IMR-90 (cell line): ENCODE measurements at regions not wholly inside any gene's neighbourhood (a gene's known extent, or its start where the extent isn't known, plus 50 kb on each side); places are given as distances from the start of the nearest gene placed in this dataset.
A peak's percentile ranks its signal among the peaks of the same experiment; 100 is the strongest.
"Not testable (repeated sequence)": the region's sequence is repeated elsewhere in the genome, so short reads cannot be mapped to it uniquely, and the experiment has no call there.

ENCODE experiments used
- ATAC-seq: fragments of 200-7000 bp; cut with Tn5 transposase; 2 replicates; pipeline ENCODE4 v1.9.1; 2020; ENCODE audit warnings: low read depth, mild to moderate bottlenecking, moderate library complexity
- BruUV-seq: library from RNA; stranded (reverse); fragments of 400-500 nt; replicated peaks from 2 replicates; lab custom pipeline; 2021; lab: Mats Ljungman, UMichigan
- CTCF ChIA-PET: fragments of 300-600 bp; formaldehyde crosslinking; extraction: SDS; loops from one replicate; lab custom pipeline; 2021; ENCODE audit warnings: antibody characterized with exemption; lab: Yijun Ruan, JAX
- POLR2A ChIA-PET: fragments of 300-600 bp; sonication (Branson Sonifier 250); formaldehyde crosslinking; loops from one replicate; lab custom pipeline; 2022; ENCODE audit warnings: antibody characterized with exemption; ENCODE audit not compliant: unreplicated experiment; lab: Charles Lee
- DNase-seq: peaks from one replicate; pipeline ENCODE4 v3.0.0; 2013
- H2AFZ ChIP-seq: replicated peaks from 2 replicates; pipeline ENCODE3; 2013; ENCODE audit warnings: low read length, mild to moderate bottlenecking; ENCODE audit not compliant: poor library complexity
- H2AK5ac ChIP-seq: 2 replicates; pipeline ENCODE4 v1.6.1; 2013; ENCODE audit warnings: low read depth, low read length, inconsistent platforms
- H2AK9ac ChIP-seq: replicated peaks from 2 replicates; pipeline ENCODE3; 2013; ENCODE audit warnings: mild to moderate bottlenecking, low read depth, low read length, moderate library complexity; ENCODE audit not compliant: poor library complexity
- H2BK120ac ChIP-seq: 2 replicates; pipeline ENCODE4 v1.6.1; 2013; ENCODE audit warnings: low read depth, low read length, inconsistent platforms
- H2BK15ac ChIP-seq: 3 replicates; pipeline ENCODE4 v1.6.1; 2013; ENCODE audit warnings: low read depth, low read length, inconsistent platforms
- H2BK20ac ChIP-seq: 2 replicates; pipeline ENCODE4 v1.6.1; 2013; ENCODE audit warnings: low read depth, mild to moderate bottlenecking, inconsistent platforms, low read length, moderate library complexity
- H2BK5ac ChIP-seq: 2 replicates; pipeline ENCODE4 v1.6.1; 2013; ENCODE audit warnings: mild to moderate bottlenecking, low read depth, low read length, inconsistent platforms; ENCODE audit not compliant: poor library complexity, severe bottlenecking
- H3K14ac ChIP-seq: replicated peaks from 2 replicates; pipeline ENCODE4 v1.6.1; 2013; ENCODE audit warnings: low read depth, low read length, inconsistent platforms
- H3K18ac ChIP-seq: 2 replicates; pipeline ENCODE4 v1.6.1; 2013; ENCODE audit warnings: low read depth, low read length, control low read depth
- H3K23ac ChIP-seq: 2 replicates; pipeline ENCODE4 v1.6.1; 2013; ENCODE audit warnings: low read depth, low read length, inconsistent platforms
- H3K27ac ChIP-seq: 2 replicates; pipeline ENCODE4 v1.5.1; 2013; ENCODE audit warnings: mild to moderate bottlenecking, control low read depth, low read length; ENCODE audit not compliant: insufficient read depth
- H3K27me3 ChIP-seq: 2 replicates; pipeline ENCODE4 v1.6.1; 2013; ENCODE audit warnings: low read length; ENCODE audit not compliant: control insufficient read depth, insufficient read depth
- H3K36me3 ChIP-seq: 2 replicates; pipeline ENCODE4 v1.6.1; 2013; ENCODE audit warnings: low read length, mixed read lengths; ENCODE audit not compliant: control insufficient read depth, insufficient read depth
- H3K4ac ChIP-seq: 2 replicates; pipeline ENCODE4 v1.6.1; 2013; ENCODE audit warnings: low read depth, low read length, inconsistent platforms
- H3K4me1 ChIP-seq: 2 replicates; pipeline ENCODE4 v1.6.1; 2013; ENCODE audit warnings: low read length, mixed read lengths; ENCODE audit not compliant: control insufficient read depth, insufficient read depth
- H3K4me2 ChIP-seq: 2 replicates; pipeline ENCODE4 v1.6.1; 2013; ENCODE audit warnings: low read depth, mild to moderate bottlenecking, control low read depth, low read length, moderate library complexity
- H3K4me3 ChIP-seq: 2 replicates; pipeline ENCODE4 v1.5.1; 2013; ENCODE audit warnings: low read depth, mild to moderate bottlenecking, control low read depth, low read length, moderate library complexity; ENCODE audit not compliant: insufficient read depth
- H3K56ac ChIP-seq: 2 replicates; pipeline ENCODE4 v1.6.1; 2013; ENCODE audit warnings: low read length, inconsistent platforms; ENCODE audit not compliant: insufficient read depth; ENCODE audit errors: extremely low read depth
- H3K79me1 ChIP-seq, 2 experiments: 2 replicates each; pipeline ENCODE4 v1.6.1; 2013; ENCODE audit warnings: low read length in 2 of 2, inconsistent platforms in 1 of 2, low read depth in 1 of 2
- H3K9ac ChIP-seq: 2 replicates; pipeline ENCODE4 v1.6.1; 2013; ENCODE audit warnings: low read depth, low read length, control low read depth
- H3K9me1 ChIP-seq: 2 replicates; pipeline ENCODE4 v1.6.1; 2013; ENCODE audit warnings: low read length, inconsistent platforms; ENCODE audit not compliant: insufficient read depth
- H3K9me3 ChIP-seq: 2 replicates; pipeline ENCODE4 v1.6.1; 2013; ENCODE audit warnings: low read length; ENCODE audit not compliant: control insufficient read depth, insufficient read depth
- H4K20me1 ChIP-seq: 2 replicates; pipeline ENCODE4 v1.6.1; 2013; ENCODE audit warnings: low read length, inconsistent platforms; ENCODE audit not compliant: insufficient read depth
- H4K5ac ChIP-seq: 2 replicates; pipeline ENCODE4 v1.6.1; 2013; ENCODE audit warnings: mild to moderate bottlenecking, low read depth, low read length, control low read depth
- H4K8ac ChIP-seq, 2 experiments: 2 replicates each; pipeline ENCODE4 v1.6.1; 2013; ENCODE audit warnings: low read depth in 2 of 2, low read length in 2 of 2, control low read depth in 1 of 2, inconsistent platforms in 1 of 2
- H4K91ac ChIP-seq: 2 replicates; pipeline ENCODE4 v1.6.1; 2013; ENCODE audit warnings: low read depth, low read length, inconsistent platforms; ENCODE audit not compliant: insufficient read depth
- RFX5 ChIP-seq: IDR thresholded peaks from 2 replicates; pipeline ENCODE4 v1.8.0; 2012; ENCODE audit warnings: low read depth, mild to moderate bottlenecking, low read length, moderate library complexity
- WGBS, 2 experiments: methylation state at CpG; one replicate each; pipeline versions ENCODE4 v1.1.5 to v1.1.7; 2013; ENCODE audit warnings: missing lambda C conversion rate in 2 of 2; ENCODE audit not compliant: insufficient read length in 1 of 2; ENCODE audit errors: extremely low coverage in 2 of 2; 5-methylcytosine and 5-hydroxymethylcytosine counted together
- dilution Hi-C: fragments of 300-500 bp; cut with HindIII; formaldehyde crosslinking; loops from one replicate; pipeline ENCODE4 v1.14.3; 2018; ENCODE audit warnings: low sequenced_read_pairs; ENCODE audit not compliant: unreplicated experiment
- in situ Hi-C: fragments of 300-500 bp; cut with MboI; formaldehyde crosslinking; loops from 3 replicates; pipeline ENCODE4 v1.14.3; 2019; ENCODE audit warnings: low sequenced_read_pairs, inconsistent platforms, mixed read lengths
- intact Hi-C: fragments of 100-400 bp; cut with micrococcal nuclease; formaldehyde crosslinking; loops from 2 replicates; pipeline ENCODE4 v1.10.0; 2022

GRCh38 chr3:195653641-195654040, 67.1 kb upstream of the MUC20 start:
- peak; percentile 44 for DNase-seq
- H4K8ac ChIP-seq, H3K56ac ChIP-seq, H2BK15ac ChIP-seq, H2AK5ac ChIP-seq, H3K4me3 ChIP-seq, H4K20me1 ChIP-seq, H3K9me1 ChIP-seq, H3K4ac ChIP-seq, H2AFZ ChIP-seq, intact Hi-C loops, H3K9ac ChIP-seq, H2BK120ac ChIP-seq, H3K36me3 ChIP-seq, H4K91ac ChIP-seq, H2BK5ac ChIP-seq, H3K23ac ChIP-seq, H3K27me3 ChIP-seq, H3K79me1 ChIP-seq, POLR2A ChIA-PET, H2AK9ac ChIP-seq, BruUV-seq, H3K14ac ChIP-seq, CTCF ChIA-PET, H3K9me3 ChIP-seq, H3K27ac ChIP-seq, H2BK20ac ChIP-seq, in situ Hi-C loops, H3K4me1 ChIP-seq, H4K5ac ChIP-seq, H3K4me2 ChIP-seq, H3K18ac ChIP-seq, dilution Hi-C loops: not testable (repeated sequence)
- peak; percentile 79 for TF ChIP-seq RFX5
- peak; percentile 27; the same call in 1 of the 2 replicates for ATAC-seq
- WGBS, 2 experiments = no CpG with 5 or more reads among the region's 14 CpGs

DNA sequence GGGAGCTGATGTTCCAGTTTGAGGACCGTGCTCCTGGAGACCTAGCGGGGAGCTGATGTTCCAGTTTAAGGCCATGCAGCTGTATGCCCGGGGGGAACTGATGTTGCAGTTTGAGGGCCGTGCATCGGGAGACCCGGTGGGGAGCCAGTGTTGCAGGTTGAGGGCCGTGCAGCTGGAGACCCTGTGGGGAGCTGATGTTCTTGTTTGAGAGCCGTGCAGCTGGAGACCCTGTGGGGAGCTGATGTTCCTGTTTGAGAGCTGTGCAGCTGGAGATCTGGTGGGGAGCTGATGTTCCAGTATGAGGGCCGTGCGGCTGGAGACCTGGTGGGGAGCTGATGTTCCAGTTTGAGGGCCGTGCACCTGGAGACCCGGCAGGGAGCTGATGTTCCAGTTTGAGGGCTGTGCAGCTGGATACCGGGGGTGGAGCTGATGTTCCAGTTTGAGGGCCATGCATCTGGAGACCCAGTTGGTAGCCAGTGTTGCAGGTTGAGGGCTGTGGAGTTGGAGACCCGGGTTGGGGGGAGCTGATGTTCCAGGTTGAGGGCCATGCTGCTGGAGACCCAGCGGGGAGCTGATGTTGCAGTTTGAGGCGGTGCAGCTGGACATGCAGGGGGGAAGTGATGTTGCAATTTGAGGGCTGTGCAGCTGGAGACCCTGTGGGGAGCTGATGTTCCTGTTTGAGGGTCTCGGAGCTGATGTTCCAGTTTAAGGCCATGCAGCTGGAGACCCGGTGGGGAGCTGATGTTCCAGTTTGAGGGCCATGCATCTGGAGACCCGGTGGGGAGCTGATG, 64.4 kb upstream of the APOD start:
- CTCF ChIA-PET, in situ Hi-C loops: not testable (repeated sequence)

More for the DNA sequence above, 64.4 kb upstream of the APOD start:
- H3K14ac ChIP-seq, H3K4me2 ChIP-seq, H2AFZ ChIP-seq, H3K27me3 ChIP-seq, DNase-seq, H2AK5ac ChIP-seq, H4K20me1 ChIP-seq, H4K5ac ChIP-seq, H2BK120ac ChIP-seq, BruUV-seq, H3K36me3 ChIP-seq, H2AK9ac ChIP-seq, H2BK20ac ChIP-seq, H3K9me1 ChIP-seq, H3K27ac ChIP-seq, H3K9me3 ChIP-seq, H3K4ac ChIP-seq, H4K8ac ChIP-seq, H2BK15ac ChIP-seq, H3K56ac ChIP-seq, H3K79me1 ChIP-seq, H2BK5ac ChIP-seq, POLR2A ChIA-PET, H3K4me1 ChIP-seq, dilution Hi-C loops, intact Hi-C loops, H3K9ac ChIP-seq, ATAC-seq, H3K23ac ChIP-seq, H3K18ac ChIP-seq, H4K91ac ChIP-seq, H3K4me3 ChIP-seq: not testable (repeated sequence)
- WGBS, 2 experiments = 100% methylated on average over 3 of the region's 19 CpGs; no CpG with 5 or more reads in 1 of the 2 experiments
